Neural cell (in vitro differentiated cells): ENCODE measurements at regions not wholly inside any gene's neighbourhood (a gene's known extent, or its start where the extent isn't known, plus 50 kb on each side); places are given as distances from the start of the nearest gene placed in this dataset.
"Not testable (repeated sequence)": the region's sequence is repeated elsewhere in the genome, so short reads cannot be mapped to it uniquely, and the experiment has no call there.

Source experiments
- H2AFZ ChIP-seq: fragments of 200-600, 300-800 bp; sonication (generic), shearing (Covaris generic); 2 replicates; pipeline ENCODE4 v1.6.0; 2014; ENCODE audit warnings: low read depth, mild to moderate bottlenecking, antibody characterized with exemption, low read length, moderate library complexity
- H3F3A ChIP-seq: fragments of 200-600 bp; shearing (Covaris generic); 2 replicates; pipeline ENCODE4 v1.6.1; 2016; ENCODE audit warnings: mild to moderate bottlenecking, moderate library complexity, mixed read lengths, antibody characterized with exemption, low read length; ENCODE audit not compliant: insufficient read depth, poor library complexity, severe bottlenecking
- H3K27ac ChIP-seq: fragments of 200-600, 300-800 bp; sonication (generic), shearing (Covaris generic); 2 replicates; pipeline ENCODE4 v1.5.1; 2014; ENCODE audit warnings: mild to moderate bottlenecking, low read length, moderate library complexity
- H3K27me3 ChIP-seq: fragments of 300-800, 200-600 bp; sonication (generic), shearing (Covaris generic); 2 replicates; pipeline ENCODE4 v1.6.0; 2014; ENCODE audit warnings: mild to moderate bottlenecking, low read depth, low read length, moderate library complexity; ENCODE audit not compliant: insufficient read depth
- H3K36me3 ChIP-seq: fragments of 300-800, 200-600 bp; sonication (generic), shearing (Covaris generic); 2 replicates; pipeline ENCODE4 v1.5.1; 2014; ENCODE audit warnings: mild to moderate bottlenecking, antibody characterized with exemption, low read length, moderate library complexity; ENCODE audit not compliant: insufficient read depth
- H3K4me2 ChIP-seq: fragments of 300-800, 200-600 bp; sonication (generic), shearing (Covaris generic); 2 replicates; pipeline ENCODE4 v1.6.0; 2014; ENCODE audit warnings: mild to moderate bottlenecking, low read length
- H3K4me3 ChIP-seq: fragments of 300-800, 200-600 bp; sonication (generic), shearing (Covaris generic); 2 replicates; pipeline ENCODE4 v1.5.1; 2014; ENCODE audit warnings: mild to moderate bottlenecking, low read length, moderate library complexity
- H3K79me2 ChIP-seq: fragments of 200-600 bp; shearing (Covaris generic); replicated peaks from 2 replicates; pipeline ENCODE4 v1.6.0; 2014; ENCODE audit warnings: mild to moderate bottlenecking, low read length, moderate library complexity; ENCODE audit not compliant: insufficient read depth
- H3K9ac ChIP-seq: fragments of 300-800, 200-600 bp; sonication (generic), shearing (Covaris generic); 2 replicates; pipeline ENCODE4 v1.6.1; 2016; ENCODE audit warnings: mild to moderate bottlenecking, low read length, mixed read lengths
- H3K9me2 ChIP-seq: fragments of 200-600 bp; shearing (Covaris generic); 2 replicates; pipeline ENCODE4 v1.6.1; 2016; ENCODE audit warnings: mild to moderate bottlenecking, low read length, mixed read lengths; ENCODE audit not compliant: insufficient read depth
- H3K9me3 ChIP-seq: fragments of 200-600, 300-800 bp; sonication (generic), shearing (Covaris generic); 2 replicates; pipeline ENCODE4 v1.6.1; 2016; ENCODE audit warnings: mild to moderate bottlenecking, mixed run types, low read length, moderate library complexity, mixed read lengths
- H4K20me1 ChIP-seq: fragments of 200-600 bp; shearing (Covaris generic); 2 replicates; pipeline ENCODE4 v1.6.1; 2016; ENCODE audit warnings: mild to moderate bottlenecking, mixed run types; ENCODE audit not compliant: insufficient read depth
- EP300 ChIP-seq: fragments of 450-650 bp; conservative IDR thresholded peaks from 2 replicates; pipeline ENCODE4 v1.6.1; 2014; ENCODE audit warnings: antibody characterized with exemption, mild to moderate bottlenecking, moderate library complexity; ENCODE audit not compliant: poor library complexity, severe bottlenecking
- EZH2 ChIP-seq: fragments of 200-600, 300-800 bp; shearing (Covaris generic), sonication (generic); IDR thresholded peaks from 2 replicates; pipeline ENCODE4 v1.6.1; 2014; ENCODE audit warnings: antibody characterized with exemption, low read length, borderline replicate concordance, mild to moderate bottlenecking; ENCODE audit not compliant: insufficient read depth, poor library complexity, severe bottlenecking
- MXI1 ChIP-seq: fragments of 450-650 bp; conservative IDR thresholded peaks from 2 replicates; pipeline ENCODE4 v1.6.1; 2014; ENCODE audit warnings: antibody characterized with exemption, mild to moderate bottlenecking; ENCODE audit not compliant: poor library complexity, severe bottlenecking
- POLR2AphosphoS5 ChIP-seq: IDR thresholded peaks from 2 replicates; pipeline ENCODE4 v1.6.1; 2012
- RAD21 ChIP-seq: fragments of 450-650 bp; conservative IDR thresholded peaks from 2 replicates; pipeline ENCODE4 v1.6.1; 2014; ENCODE audit warnings: antibody characterized with exemption, mild to moderate bottlenecking, moderate library complexity
- SMC3 ChIP-seq: fragments of 450-650 bp; conservative IDR thresholded peaks from 2 replicates; pipeline ENCODE4 v1.6.1; 2014; ENCODE audit warnings: antibody characterized with exemption, mild to moderate bottlenecking, moderate library complexity; ENCODE audit not compliant: poor library complexity
- TAF1 ChIP-seq: IDR thresholded peaks from 2 replicates; pipeline ENCODE4 v1.6.1; 2012; ENCODE audit warnings: low read depth
- TF ChIP-seq, protein P1 (sequence below): IDR thresholded peaks from 2 replicates; pipeline ENCODE4 v1.6.1; 2012; ENCODE audit warnings: borderline replicate concordance
- TF ChIP-seq, protein P2 (sequence below): fragments of 450-650 bp; IDR thresholded peaks from 2 replicates; pipeline ENCODE4 v1.5.1; 2014; ENCODE audit warnings: antibody characterized with exemption, mild to moderate bottlenecking, moderate library complexity; ENCODE audit not compliant: poor library complexity, severe bottlenecking

DNA sequence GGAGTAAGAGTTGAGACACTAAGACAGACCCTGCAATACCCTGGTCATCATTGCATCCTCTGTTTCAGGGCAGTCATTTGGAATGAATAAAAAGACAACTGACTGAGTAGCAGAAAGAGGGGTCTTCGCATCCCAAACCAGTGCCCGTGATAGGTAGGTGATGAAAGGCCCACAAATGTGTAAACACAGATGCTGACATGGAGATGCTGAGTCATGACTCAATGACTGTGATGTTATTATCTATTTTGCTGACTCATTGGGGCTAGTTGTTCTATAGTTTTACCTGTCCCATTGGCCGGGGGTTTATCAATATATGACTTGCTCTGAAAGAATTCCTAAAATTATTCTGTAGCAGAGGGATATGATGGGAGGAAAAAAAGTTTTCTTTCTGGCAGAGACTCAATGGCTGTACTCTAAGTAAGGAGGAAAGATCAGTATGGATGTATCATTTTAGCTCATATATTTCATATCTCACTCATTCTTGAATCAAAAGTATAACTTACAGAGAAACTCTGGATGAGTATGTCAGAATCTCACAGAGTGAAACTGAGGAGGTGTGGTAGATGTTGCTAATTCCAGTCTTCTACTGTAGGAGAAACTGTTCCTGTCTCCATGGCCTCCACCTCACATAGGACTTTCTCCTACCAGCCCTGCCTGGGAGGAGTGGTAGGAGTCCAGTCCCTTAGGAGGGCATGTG lies 119.9 kb upstream of the PREP start:
- no peak overlapping the region for H3K27ac ChIP-seq
- TF ChIP-seq, protein P1, sequence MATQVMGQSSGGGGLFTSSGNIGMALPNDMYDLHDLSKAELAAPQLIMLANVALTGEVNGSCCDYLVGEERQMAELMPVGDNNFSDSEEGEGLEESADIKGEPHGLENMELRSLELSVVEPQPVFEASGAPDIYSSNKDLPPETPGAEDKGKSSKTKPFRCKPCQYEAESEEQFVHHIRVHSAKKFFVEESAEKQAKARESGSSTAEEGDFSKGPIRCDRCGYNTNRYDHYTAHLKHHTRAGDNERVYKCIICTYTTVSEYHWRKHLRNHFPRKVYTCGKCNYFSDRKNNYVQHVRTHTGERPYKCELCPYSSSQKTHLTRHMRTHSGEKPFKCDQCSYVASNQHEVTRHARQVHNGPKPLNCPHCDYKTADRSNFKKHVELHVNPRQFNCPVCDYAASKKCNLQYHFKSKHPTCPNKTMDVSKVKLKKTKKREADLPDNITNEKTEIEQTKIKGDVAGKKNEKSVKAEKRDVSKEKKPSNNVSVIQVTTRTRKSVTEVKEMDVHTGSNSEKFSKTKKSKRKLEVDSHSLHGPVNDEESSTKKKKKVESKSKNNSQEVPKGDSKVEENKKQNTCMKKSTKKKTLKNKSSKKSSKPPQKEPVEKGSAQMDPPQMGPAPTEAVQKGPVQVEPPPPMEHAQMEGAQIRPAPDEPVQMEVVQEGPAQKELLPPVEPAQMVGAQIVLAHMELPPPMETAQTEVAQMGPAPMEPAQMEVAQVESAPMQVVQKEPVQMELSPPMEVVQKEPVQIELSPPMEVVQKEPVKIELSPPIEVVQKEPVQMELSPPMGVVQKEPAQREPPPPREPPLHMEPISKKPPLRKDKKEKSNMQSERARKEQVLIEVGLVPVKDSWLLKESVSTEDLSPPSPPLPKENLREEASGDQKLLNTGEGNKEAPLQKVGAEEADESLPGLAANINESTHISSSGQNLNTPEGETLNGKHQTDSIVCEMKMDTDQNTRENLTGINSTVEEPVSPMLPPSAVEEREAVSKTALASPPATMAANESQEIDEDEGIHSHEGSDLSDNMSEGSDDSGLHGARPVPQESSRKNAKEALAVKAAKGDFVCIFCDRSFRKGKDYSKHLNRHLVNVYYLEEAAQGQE = no peak
- TF ChIP-seq TAF1 (no peak), MXI1 (no peak), EP300 (no peak), SMC3 (no peak)
- TF ChIP-seq, protein P2, sequence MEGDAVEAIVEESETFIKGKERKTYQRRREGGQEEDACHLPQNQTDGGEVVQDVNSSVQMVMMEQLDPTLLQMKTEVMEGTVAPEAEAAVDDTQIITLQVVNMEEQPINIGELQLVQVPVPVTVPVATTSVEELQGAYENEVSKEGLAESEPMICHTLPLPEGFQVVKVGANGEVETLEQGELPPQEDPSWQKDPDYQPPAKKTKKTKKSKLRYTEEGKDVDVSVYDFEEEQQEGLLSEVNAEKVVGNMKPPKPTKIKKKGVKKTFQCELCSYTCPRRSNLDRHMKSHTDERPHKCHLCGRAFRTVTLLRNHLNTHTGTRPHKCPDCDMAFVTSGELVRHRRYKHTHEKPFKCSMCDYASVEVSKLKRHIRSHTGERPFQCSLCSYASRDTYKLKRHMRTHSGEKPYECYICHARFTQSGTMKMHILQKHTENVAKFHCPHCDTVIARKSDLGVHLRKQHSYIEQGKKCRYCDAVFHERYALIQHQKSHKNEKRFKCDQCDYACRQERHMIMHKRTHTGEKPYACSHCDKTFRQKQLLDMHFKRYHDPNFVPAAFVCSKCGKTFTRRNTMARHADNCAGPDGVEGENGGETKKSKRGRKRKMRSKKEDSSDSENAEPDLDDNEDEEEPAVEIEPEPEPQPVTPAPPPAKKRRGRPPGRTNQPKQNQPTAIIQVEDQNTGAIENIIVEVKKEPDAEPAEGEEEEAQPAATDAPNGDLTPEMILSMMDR = no peak
- no peaks in the 10 kb centered on the region for H4K20me1 ChIP-seq
- no peaks in the 10 kb centered on the region for H3K79me2 ChIP-seq
- H3K9ac ChIP-seq = no peak overlapping the region
- no peaks in the 10 kb centered on the region for H3K9me2 ChIP-seq
- H3F3A ChIP-seq = no peaks in the 10 kb centered on the region
- H2AFZ ChIP-seq = no peak overlapping the region
- no peaks in the 10 kb centered on the region for H3K9me3 ChIP-seq
- H3K36me3 ChIP-seq = no peaks in the 10 kb centered on the region
- no peak overlapping the region for H3K4me2 ChIP-seq
- H3K4me3 ChIP-seq = no peak overlapping the region
- no peaks in the 10 kb centered on the region for H3K27me3 ChIP-seq

DNA sequence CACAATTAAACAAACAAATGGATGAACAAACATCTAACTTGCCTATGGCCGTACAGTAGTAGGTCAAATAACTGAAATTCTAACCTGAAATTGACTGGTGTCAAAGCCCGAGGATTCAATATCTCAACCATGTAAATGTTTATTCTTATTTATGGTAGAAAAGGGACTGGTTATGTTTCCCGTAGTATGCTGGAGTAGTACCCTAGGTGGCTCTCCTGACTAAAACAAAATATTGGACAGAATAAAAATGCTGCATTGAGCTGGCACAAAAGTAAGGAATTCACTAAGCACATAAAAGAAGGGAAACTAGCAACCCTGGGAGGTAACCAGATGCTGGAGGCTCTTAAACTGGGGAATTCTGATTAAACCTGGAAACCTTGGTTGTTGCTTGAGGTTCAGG lies 117.1 kb upstream of the PREP start:
- H4K20me1 ChIP-seq = no peaks in the 10 kb centered on the region
- no peak overlapping the region for H2AFZ ChIP-seq
- no peak overlapping the region for H3K4me2 ChIP-seq
- no peaks in the 10 kb centered on the region for H3F3A ChIP-seq
- no peaks in the 10 kb centered on the region for H3K36me3 ChIP-seq
- H3K9ac ChIP-seq = no peak overlapping the region
- H3K79me2 ChIP-seq = no peaks in the 10 kb centered on the region
- H3K9me3 ChIP-seq = no peaks in the 10 kb centered on the region
- H3K27ac ChIP-seq = no peak overlapping the region
- TF ChIP-seq SMC3 (no peak), POLR2AphosphoS5 (no peak), MXI1 (no peak), RAD21 (no peak), EZH2 (no peak), TAF1 (no peak), EP300 (no peak)
- TF ChIP-seq, protein P1 = no peak
- TF ChIP-seq, protein P2 = no peak
- H3K9me2 ChIP-seq = no peaks in the 10 kb centered on the region
- H3K4me3 ChIP-seq = no peak overlapping the region
- H3K27me3 ChIP-seq = no peaks in the 10 kb centered on the region

DNA sequence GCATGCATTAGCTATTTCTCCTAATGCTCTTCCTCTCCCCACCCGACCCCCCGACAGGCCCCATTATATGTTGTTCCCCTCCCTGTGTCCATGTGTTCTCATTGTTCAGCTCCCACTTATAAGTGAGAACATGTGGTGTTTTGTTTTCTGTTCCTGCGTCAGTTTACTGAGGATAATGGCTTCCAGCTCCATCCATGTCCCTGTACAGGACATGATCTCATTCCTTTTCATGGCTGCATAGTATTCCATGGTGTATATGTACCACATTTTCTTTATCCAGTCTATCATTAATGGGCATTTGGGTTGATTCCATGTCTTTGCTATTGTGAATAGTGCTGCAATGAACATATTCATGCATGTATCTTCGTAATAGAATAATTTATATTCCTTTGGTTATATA lies 116.1 kb upstream of the PREP start:
- H3K9me3 ChIP-seq, H3K27ac ChIP-seq, H3K4me3 ChIP-seq, H3K79me2 ChIP-seq, H4K20me1 ChIP-seq, H3K9ac ChIP-seq, H2AFZ ChIP-seq, H3K36me3 ChIP-seq, H3K27me3 ChIP-seq, H3K4me2 ChIP-seq, H3F3A ChIP-seq, H3K9me2 ChIP-seq: not testable (repeated sequence)
